Neural cell (in vitro differentiated cells): ENCODE measurements at regions not wholly inside any gene's neighbourhood (a gene's known extent, or its start where the extent isn't known, plus 50 kb on each side); places are given as distances from the start of the nearest gene placed in this dataset.

Experiments used
- CTCF ChIP-seq: fragments of 450-650 bp; IDR thresholded peaks from 2 replicates; pipeline ENCODE4 v1.5.1; 2014; ENCODE audit warnings: antibody characterized with exemption, mild to moderate bottlenecking, moderate library complexity; ENCODE audit not compliant: poor library complexity, severe bottlenecking
- EZH2 ChIP-seq: fragments of 200-600, 300-800 bp; shearing (Covaris generic), sonication (generic); IDR thresholded peaks from 2 replicates; pipeline ENCODE4 v1.6.1; 2014; ENCODE audit warnings: antibody characterized with exemption, low read length, borderline replicate concordance, mild to moderate bottlenecking; ENCODE audit not compliant: insufficient read depth, poor library complexity, severe bottlenecking
- TAF1 ChIP-seq: IDR thresholded peaks from 2 replicates; pipeline ENCODE4 v1.6.1; 2012; ENCODE audit warnings: low read depth
- TF ChIP-seq, protein P1 (sequence below): IDR thresholded peaks from 2 replicates; pipeline ENCODE4 v1.6.1; 2012; ENCODE audit warnings: borderline replicate concordance

- no peak for TF ChIP-seq CTCF
- TF ChIP-seq, protein P1, sequence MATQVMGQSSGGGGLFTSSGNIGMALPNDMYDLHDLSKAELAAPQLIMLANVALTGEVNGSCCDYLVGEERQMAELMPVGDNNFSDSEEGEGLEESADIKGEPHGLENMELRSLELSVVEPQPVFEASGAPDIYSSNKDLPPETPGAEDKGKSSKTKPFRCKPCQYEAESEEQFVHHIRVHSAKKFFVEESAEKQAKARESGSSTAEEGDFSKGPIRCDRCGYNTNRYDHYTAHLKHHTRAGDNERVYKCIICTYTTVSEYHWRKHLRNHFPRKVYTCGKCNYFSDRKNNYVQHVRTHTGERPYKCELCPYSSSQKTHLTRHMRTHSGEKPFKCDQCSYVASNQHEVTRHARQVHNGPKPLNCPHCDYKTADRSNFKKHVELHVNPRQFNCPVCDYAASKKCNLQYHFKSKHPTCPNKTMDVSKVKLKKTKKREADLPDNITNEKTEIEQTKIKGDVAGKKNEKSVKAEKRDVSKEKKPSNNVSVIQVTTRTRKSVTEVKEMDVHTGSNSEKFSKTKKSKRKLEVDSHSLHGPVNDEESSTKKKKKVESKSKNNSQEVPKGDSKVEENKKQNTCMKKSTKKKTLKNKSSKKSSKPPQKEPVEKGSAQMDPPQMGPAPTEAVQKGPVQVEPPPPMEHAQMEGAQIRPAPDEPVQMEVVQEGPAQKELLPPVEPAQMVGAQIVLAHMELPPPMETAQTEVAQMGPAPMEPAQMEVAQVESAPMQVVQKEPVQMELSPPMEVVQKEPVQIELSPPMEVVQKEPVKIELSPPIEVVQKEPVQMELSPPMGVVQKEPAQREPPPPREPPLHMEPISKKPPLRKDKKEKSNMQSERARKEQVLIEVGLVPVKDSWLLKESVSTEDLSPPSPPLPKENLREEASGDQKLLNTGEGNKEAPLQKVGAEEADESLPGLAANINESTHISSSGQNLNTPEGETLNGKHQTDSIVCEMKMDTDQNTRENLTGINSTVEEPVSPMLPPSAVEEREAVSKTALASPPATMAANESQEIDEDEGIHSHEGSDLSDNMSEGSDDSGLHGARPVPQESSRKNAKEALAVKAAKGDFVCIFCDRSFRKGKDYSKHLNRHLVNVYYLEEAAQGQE, result no peak
- no peak for TF ChIP-seq EZH2
- TF ChIP-seq TAF1, result no peak
These were observed 242.6 kb upstream of the MSX2 start for GRCh38 chr5:174481737-174482136.
